GM19238 (cell line): ENCODE measurements at regions not wholly inside any gene's neighbourhood (a gene's known extent, or its start where the extent isn't known, plus 50 kb on each side); places are given as distances from the start of the nearest gene placed in this dataset.

Experiments used
- DNase-seq: peaks from one replicate; pipeline ENCODE4 v3.0.0; 2011; ENCODE audit warnings: low spot score; ENCODE audit not compliant: insufficient read length

GRCh38 chr4:18296411-18296810 lies 274.9 kb upstream of the LCORL start:
- DNase-seq: no peak

DNA sequence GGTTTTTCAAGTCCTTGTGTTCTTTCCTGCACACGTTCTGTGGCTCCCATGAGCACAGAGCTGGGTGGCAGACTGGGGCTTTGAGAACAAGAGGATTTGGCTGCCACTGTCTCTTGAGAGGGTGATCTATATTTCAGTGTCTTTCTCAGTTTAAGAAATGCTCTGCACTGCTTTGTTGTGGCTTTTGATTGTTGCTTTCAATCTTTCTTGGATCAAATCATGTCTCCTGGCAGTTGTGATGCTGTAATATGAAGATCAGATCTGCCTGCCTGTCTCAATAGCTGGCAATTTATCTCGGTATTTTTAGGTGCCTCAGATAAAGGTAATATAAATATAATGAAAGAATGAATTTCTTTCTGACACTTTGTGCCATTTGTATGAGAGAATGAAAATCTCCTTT lies 273.3 kb upstream of the LCORL start:
- DNase-seq: no peak

DNA sequence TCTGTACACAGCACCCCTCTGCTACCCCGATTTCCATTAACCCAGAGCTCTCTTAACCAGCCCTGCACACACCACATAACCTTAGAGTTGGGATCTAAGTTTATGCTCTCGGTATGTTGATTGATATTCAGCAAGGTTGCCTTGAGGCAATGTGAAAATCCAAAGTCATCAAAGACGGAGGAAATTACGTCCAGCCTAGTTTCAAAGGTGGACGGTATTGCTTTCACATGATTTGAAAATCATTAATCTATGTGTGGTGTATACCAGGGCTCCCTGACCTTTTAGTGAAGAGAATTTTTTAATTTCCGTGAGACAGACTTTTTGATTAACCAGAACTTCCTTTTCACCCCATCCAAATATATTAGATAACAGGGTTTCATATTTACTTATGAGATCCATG lies 272.5 kb upstream of the LCORL start:
- DNase-seq: no peak

- DNase-seq: no peak
These were observed 270.9 kb upstream of the LCORL start for GRCh38 chr4:18292411-18292810.

DNA sequence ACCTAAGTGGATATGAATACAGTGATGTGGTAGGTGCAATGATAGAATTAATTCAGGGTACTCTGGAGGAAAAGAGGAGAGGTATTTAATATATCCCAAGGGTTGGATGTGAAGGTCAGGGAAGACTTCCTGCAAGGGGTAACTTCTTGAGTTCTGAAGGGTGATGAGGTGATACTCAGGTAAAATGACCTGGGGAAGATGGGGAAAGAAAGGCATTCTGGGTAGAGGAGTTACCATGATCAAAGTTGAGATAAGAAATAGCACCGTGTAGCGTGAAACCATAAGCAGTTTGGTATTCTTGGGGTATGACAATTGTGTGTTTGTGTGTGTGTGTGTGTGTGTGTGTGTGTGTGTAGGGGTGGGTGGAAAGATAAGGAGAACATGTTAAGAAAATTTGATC lies 270.4 kb upstream of the LCORL start:
- DNase-seq: no peak

GRCh38 chr4:18291256-18291655 lies 269.7 kb upstream of the LCORL start:
- no peak for DNase-seq

DNA sequence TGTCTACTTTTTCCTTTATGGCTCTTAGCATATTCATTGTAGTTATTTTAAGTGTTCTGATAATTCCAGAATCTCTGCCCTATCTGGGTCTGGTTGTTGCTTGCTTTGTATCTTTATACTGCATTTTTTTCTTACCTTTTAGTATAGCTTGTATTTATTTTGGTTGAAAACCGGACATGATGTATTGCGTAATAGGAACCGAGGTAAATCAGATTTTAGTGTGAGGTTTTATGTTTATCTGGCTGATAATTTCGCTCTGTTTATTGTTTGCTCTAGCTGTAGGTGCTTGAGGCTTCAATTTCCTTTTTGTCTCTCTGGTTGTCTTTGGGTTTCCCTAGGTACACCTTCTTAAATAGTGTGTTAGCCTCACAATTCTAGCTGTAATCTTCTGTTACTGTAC lies 263.8 kb upstream of the LCORL start:
- DNase-seq: no peak

DNA sequence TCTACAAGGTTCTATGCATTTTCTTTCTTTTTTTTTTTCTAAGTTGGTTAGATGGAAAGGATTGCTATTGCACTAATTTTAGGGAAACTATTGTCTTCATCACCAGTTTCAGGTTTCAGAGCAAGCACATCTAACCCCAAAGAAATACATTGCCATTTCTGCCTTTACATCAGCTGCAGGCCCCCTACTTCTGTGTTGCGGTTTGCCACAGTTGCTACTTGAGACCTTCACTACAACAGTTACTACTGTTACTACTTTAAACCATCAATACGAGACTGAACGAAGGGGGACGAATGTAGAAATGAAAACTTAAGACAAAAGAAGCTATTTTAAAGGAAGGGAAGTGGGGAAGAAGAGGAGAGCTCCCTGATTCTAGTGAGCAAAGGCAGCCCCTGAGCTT lies 256.7 kb upstream of the LCORL start:
- DNase-seq: no peak

GRCh38 chr4:18262832-18263231 lies 241.3 kb upstream of the LCORL start:
- DNase-seq: no peak

DNA sequence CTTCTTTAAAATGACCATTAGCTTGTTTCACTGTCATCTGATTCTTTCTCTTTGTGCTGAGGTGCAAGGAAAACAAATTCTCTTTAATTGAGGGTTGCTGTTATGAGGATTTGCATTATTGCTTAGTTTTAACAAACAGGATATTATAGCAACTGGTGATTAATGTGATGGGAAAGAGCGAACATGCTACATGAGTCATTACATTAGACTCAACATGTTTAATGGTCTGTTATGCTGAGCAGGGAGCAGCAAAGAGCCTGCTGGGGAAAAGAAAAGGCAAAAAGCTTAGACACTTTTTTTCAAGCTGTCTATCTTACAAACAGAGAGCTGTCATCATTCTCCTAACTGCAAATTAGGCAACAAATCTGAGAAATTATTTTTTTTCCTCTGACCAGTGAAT lies 230.5 kb upstream of the LCORL start:
- no peak for DNase-seq

DNA sequence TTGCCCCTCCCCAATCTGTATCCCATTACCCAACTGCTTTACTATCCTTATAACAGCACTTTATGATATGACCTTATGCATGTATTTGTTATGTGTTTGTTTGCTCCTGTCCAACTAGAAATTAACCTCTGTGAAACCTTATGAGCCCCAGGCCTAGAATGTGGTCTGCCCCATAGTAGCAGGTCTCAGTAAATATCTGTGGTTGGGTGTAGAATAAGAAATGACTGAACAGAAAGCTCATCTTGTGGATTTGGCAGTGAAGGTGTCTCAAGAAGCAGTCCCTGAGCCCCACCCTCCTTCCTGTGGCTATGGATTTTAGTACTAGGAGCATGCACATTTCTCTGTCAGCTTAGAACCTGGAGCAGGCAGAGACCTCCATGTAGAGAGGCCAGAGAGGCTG lies 229.0 kb upstream of the LCORL start:
- DNase-seq: no peak

- DNase-seq: no peak
These were observed 227.1 kb upstream of the LCORL start for GRCh38 chr4:18248611-18249010.

DNA sequence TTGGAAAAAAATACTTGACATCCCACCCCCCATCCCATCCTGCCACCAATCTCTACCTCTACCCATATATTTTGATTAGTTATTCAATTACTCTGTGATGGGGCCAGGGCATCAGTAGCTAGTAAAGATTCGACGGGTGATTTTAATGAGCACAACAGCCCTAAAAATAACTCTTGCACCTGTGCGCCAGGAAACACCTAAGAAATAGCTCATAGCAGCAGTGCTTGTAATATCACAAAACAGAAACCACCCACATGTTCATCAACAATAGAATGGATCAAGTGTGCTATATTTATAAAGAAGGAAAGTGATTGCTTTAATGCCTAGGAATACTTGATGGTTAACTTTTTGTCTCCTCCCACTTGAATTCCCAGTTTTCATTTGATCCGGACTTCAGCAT lies 225.6 kb upstream of the LCORL start:
- DNase-seq: no peak

- DNase-seq: no peak
These were observed 221.6 kb upstream of the LCORL start for GRCh38 chr4:18242919-18243693.

DNA sequence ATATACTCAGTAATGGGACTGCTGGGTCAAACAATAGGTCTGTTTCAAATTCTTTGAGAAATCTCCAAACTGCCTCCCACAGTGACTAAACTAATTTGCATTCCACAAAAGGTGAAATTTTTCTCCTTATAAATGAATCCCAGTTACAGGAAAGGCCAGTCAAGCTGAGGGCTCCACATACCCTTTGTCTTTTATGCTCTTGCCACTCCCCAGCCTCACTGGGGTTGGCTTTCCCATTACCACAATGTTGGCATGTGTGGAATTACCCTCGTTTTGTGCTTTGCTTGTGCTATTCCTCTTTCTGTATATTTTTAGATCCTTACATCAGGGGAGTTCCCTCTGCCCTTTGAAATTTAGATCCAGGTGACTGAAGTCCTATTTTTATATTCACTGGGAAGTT lies 220.2 kb upstream of the LCORL start:
- DNase-seq: no peak

DNA sequence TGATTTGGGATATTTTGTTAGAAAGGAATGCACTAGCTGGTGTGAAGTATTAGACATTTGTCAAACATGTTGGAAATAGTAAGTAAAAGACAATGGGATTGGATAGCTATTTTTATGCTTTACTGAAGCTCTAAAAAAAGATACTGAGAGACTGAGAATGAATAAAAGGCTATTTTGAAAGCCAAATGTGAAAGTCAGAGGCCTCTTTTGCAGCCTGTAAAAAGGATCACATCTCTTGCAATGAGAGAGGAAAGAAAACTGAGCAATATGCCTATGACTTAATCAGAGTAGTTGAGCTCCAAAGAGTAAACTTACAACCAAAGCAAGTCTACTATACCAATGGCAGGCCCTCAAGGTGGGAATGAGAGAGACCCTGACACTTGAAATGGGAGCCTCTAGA lies 212.6 kb upstream of the LCORL start:
- DNase-seq: no peak

GRCh38 chr4:18231726-18232125 lies 210.2 kb upstream of the LCORL start:
- no peak for DNase-seq

- DNase-seq: no peak
These were observed 206.3 kb upstream of the LCORL start for GRCh38 chr4:18227880-18228279.

DNA sequence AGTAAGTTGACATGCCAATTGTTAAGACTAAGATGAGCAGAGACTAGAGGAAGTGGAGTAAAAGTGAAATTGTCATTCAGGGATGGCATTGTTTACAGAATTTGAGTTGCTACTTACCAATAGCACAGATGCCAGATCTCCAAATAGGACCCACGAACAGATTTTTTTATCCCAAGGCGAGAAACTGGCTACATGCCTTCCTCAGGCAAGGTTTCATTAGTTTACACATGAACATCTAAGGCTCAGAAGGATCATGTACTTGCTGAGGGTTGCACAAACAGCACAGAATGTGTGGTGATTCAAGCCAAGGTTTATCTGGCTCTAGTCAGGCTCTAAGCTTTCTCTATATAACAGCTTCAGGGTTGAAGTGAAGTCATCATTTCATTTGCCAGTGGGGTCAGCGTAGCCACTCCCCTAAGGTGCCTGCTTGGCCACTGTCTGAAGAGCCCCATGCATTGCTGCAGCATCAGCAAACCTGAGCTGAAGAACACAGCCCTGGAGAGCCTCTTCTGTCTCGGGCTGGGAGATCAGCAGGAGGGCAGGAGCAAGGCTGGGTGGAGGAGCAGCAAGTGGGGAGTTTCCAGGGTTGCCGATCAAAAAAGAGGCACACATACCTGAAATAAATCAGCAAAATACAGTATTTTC lies 193.0 kb upstream of the LCORL start:
- DNase-seq: no peak

DNA sequence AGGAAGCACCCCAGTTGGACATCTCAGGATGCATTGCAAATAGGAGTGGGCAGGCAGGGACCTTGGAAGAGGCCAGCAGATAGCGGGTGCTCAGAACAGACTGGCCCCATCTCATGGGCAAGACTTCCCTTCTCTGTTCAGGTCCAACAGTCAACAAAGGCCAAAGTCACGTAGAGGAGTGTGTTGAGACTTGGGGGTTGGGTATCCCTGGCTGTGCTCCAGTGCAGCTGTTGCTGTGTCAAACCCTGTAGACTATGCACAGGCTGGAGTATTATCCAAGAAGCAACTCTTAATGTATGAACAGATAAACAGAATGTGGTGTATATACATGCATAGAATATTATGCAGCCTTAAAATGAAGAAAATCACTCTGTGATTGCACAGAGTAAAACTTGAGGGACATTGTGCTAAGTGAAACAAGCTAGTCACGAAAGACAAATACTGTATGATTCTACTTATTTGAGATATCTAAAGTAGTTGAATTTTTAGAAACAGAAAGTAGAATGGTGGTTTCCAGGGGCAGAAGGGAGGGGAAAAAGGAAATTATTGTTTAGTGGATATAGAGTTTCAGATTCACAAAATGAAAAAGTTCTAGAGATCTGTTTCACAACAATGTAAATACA lies 192.1 kb upstream of the LCORL start:
- no peak for DNase-seq

DNA sequence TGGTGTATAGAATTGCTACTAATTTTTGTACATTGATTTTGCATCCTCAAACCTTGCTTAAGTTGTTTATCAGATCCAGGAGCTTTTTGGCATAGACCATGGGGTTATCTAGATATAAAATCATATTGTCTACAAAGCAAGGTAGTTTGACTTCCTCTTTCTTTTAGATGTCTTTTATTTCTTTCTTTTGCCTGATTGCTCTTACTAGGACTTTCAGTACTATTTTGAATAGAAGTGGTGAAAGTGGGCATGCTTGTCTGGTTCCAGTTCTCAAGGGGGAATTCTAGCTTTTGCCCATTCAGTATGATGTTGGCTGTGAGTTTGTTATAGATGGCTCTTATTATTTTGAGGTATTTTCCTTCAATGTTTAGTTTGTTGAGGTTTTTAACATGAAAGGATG lies 187.9 kb upstream of the LCORL start:
- no peak for DNase-seq

- DNase-seq: no peak
These were observed 182.4 kb upstream of the LCORL start for GRCh38 chr4:18203966-18204365.

DNA sequence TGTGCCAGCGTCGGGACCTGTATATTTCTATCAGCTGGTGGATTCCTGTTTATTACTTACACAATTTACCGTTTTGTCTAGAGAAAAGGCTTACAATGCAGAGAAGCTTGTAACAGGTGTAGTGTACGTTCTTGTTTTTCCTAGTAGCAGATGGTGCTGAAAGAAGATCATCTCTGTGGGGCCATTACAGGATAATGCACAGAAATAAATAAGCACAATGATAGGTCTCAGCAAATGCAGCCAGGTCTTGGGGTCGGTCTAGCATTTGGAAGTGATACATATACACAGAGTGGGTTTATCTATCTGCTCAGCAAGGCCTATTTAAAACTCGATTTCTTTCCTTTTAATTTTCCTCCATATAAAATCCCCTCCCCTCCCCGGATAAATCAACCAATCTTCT lies 180.9 kb upstream of the LCORL start:
- no peak for DNase-seq
